ENCODE measurements at regions not wholly inside any gene's neighbourhood (a gene's known extent, or its start where the extent isn't known, plus 50 kb on each side); places are given as distances from the start of the nearest gene placed in this dataset.
"Not testable (repeated sequence)": the region's sequence is repeated elsewhere in the genome, so short reads cannot be mapped to it uniquely, and the experiment has no call there.

GRCh38 chr2:22086726-22087125 lies 963.0 kb downstream of the TDRD15 start:
- no peaks in the 10 kb centered on the region for H3K27me3 ChIP-seq
- no peak overlapping the region for H3K4me3 ChIP-seq (ENCODE audit: low read depth, low read length)
- no peaks in the 10 kb centered on the region for H3K9me3 ChIP-seq
- TF ChIP-seq CTCF (IDR thresholded peaks at IDR 0.05; ENCODE audit: low read depth, low read length): no peak
- H3K4me1 ChIP-seq: no peaks in the 10 kb centered on the region
- DNase-seq: no peak
- no peaks in the 10 kb centered on the region for H3K36me3 ChIP-seq

GRCh38 chr2:22103617-22104016 lies 979.8 kb downstream of the TDRD15 start:
- not testable (repeated sequence) for H3K9me3 ChIP-seq; H3K4me1 ChIP-seq; DNase-seq; H3K27me3 ChIP-seq; H3K4me3 ChIP-seq (ENCODE audit: low read depth, low read length); H3K36me3 ChIP-seq

- H3K36me3 ChIP-seq: no peaks in the 10 kb centered on the region
- peak; percentile 67 for DNase-seq
- H3K27me3 ChIP-seq: no peaks in the 10 kb centered on the region
- H3K4me3 ChIP-seq (ENCODE audit: low read depth, low read length): peak overlapping the region; percentile 9; the same call in 1 of the 2 replicates
- no peaks in the 10 kb centered on the region for H3K9me3 ChIP-seq
- TF ChIP-seq CTCF (IDR thresholded peaks at IDR 0.05; ENCODE audit: low read depth, low read length): peak; percentile 70
- H3K4me1 ChIP-seq: peaks cover 3% of the 10 kb centered on the region; the same call in 1 of the 2 replicates
Observed at GRCh38 chr2:22110244-22110651, 986.5 kb downstream of the TDRD15 start.

- Histone ChIP-seq H3K4me1 (peaks cover 4% of the 10 kb centered on the region), H3K9me3 (no peaks in the 10 kb centered on the region), H3K4me3 (ENCODE audit: low read depth, low read length) (no peak overlapping the region), H3K36me3 (no peaks in the 10 kb centered on the region), H3K27me3 (no peaks in the 10 kb centered on the region)
- peak; percentile 58 for TF ChIP-seq CTCF (IDR thresholded peaks at IDR 0.05; ENCODE audit: low read depth, low read length)
- DNase-seq: no peak
Observed at GRCh38 chr2:22124003-22124402, 1000.2 kb downstream of the TDRD15 start.

GRCh38 chr2:22126106-22126505 lies 1002.3 kb downstream of the TDRD15 start:
- no peak for DNase-seq
- H3K36me3 ChIP-seq: no peaks in the 10 kb centered on the region
- H3K4me3 ChIP-seq (ENCODE audit: low read depth, low read length): no peak overlapping the region
- TF ChIP-seq CTCF (IDR thresholded peaks at IDR 0.05; ENCODE audit: low read depth, low read length): no peak
- H3K9me3 ChIP-seq: no peaks in the 10 kb centered on the region
- H3K27me3 ChIP-seq: no peaks in the 10 kb centered on the region
- H3K4me1 ChIP-seq: peaks cover 4% of the 10 kb centered on the region

- Histone ChIP-seq H3K36me3 (no peaks in the 10 kb centered on the region), H3K27me3 (no peaks in the 10 kb centered on the region), H3K4me1 (peaks cover 4% of the 10 kb centered on the region), H3K4me3 (ENCODE audit: low read depth, low read length) (no peak overlapping the region), H3K9me3 (no peaks in the 10 kb centered on the region)
- no peak for DNase-seq
- TF ChIP-seq CTCF (IDR thresholded peaks at IDR 0.05; ENCODE audit: low read depth, low read length): no peak
Observed at GRCh38 chr2:22126978-22127377, 1003.2 kb downstream of the TDRD15 start.

GRCh38 chr2:22134421-22134820 lies 1010.7 kb downstream of the TDRD15 start:
- Histone ChIP-seq H3K9me3 (no peaks in the 10 kb centered on the region), H3K27me3 (no peaks in the 10 kb centered on the region), H3K4me1 (0 out of 2 replicates have a peak, but pooled peaks cover 2% of the 10 kb centered on the region), H3K36me3 (no peaks in the 10 kb centered on the region), H3K4me3 (ENCODE audit: low read depth, low read length) (no peak overlapping the region)
- TF ChIP-seq CTCF (IDR thresholded peaks at IDR 0.05; ENCODE audit: low read depth, low read length): no peak
- DNase-seq: no peak

All from BE2C (cell line).